ENCODE measurements at regions not wholly inside any gene's neighbourhood (a gene's known extent, or its start where the extent isn't known, plus 50 kb on each side); places are given as distances from the start of the nearest gene placed in this dataset.

DNA sequence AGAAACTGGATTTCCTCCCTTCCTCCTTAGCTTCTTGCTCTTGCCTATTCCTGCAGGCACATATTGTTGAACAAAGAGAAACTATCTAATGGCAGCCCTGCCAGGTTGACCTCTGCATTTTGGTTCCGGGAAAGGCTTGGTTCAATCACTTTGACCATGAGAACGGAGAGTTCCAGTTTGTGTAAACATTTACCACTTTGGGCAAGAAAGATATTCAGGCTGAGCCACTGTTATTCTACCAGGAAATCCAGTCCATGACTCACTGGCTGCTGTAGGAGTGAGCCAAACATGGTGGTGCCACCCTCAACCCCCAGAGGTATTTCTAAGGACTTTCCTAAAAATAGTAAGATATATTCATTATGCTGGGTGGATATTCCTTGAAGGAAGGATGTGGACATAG is 242.2 kb upstream of the OR4E1 start:
- TF ChIP-seq, protein P1, sequence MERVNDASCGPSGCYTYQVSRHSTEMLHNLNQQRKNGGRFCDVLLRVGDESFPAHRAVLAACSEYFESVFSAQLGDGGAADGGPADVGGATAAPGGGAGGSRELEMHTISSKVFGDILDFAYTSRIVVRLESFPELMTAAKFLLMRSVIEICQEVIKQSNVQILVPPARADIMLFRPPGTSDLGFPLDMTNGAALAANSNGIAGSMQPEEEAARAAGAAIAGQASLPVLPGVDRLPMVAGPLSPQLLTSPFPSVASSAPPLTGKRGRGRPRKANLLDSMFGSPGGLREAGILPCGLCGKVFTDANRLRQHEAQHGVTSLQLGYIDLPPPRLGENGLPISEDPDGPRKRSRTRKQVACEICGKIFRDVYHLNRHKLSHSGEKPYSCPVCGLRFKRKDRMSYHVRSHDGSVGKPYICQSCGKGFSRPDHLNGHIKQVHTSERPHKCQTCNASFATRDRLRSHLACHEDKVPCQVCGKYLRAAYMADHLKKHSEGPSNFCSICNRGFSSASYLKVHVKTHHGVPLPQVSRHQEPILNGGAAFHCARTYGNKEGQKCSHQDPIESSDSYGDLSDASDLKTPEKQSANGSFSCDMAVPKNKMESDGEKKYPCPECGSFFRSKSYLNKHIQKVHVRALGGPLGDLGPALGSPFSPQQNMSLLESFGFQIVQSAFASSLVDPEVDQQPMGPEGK (CRISPR knock-in tag; IDR thresholded peaks at IDR 0.05; ENCODE audit: borderline replicate concordance), result no peak
- TF ChIP-seq GLIS3 (CRISPR knock-in tag; IDR thresholded peaks at IDR 0.05), result no peak
- TF ChIP-seq ZNF565 (CRISPR knock-in tag; conservative IDR thresholded peaks at IDR 0.05; ENCODE audit: low read depth), result no peak
- no peak for TF ChIP-seq ZC3H10 (CRISPR knock-in tag; IDR thresholded peaks at IDR 0.05)
- TF ChIP-seq, protein P2, sequence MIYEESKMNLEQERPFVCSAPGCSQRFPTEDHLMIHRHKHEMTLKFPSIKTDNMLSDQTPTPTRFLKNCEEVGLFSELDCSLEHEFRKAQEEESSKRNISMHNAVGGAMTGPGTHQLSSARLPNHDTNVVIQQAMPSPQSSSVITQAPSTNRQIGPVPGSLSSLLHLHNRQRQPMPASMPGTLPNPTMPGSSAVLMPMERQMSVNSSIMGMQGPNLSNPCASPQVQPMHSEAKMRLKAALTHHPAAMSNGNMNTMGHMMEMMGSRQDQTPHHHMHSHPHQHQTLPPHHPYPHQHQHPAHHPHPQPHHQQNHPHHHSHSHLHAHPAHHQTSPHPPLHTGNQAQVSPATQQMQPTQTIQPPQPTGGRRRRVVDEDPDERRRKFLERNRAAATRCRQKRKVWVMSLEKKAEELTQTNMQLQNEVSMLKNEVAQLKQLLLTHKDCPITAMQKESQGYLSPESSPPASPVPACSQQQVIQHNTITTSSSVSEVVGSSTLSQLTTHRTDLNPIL (CRISPR knock-in tag; IDR thresholded peaks at IDR 0.05; ENCODE audit: low read depth), result no peak
